DND-41 (cell line): ENCODE measurements at regions not wholly inside any gene's neighbourhood (a gene's known extent, or its start where the extent isn't known, plus 50 kb on each side); places are given as distances from the start of the nearest gene placed in this dataset.

Experiments
- ATAC-seq: fragments of 200-7000 bp; cut with Tn5 transposase; 3 replicates; pipeline ENCODE4 v1.9.1; 2021; ENCODE audit warnings: low read depth; ENCODE audit not compliant: insufficient read depth
- DNase-seq: peaks from one replicate; pipeline ENCODE4 v3.0.0-alpha.2; 2020
- H2AFZ ChIP-seq: 2 replicates; pipeline ENCODE4 v1.6.0; 2012; ENCODE audit warnings: low read depth, low read length
- H3K27ac ChIP-seq: 2 replicates; pipeline ENCODE4 v1.5.1; 2012; ENCODE audit warnings: low read length, inconsistent platforms
- H3K27me3 ChIP-seq: fragments of 200-600 bp; sonication (generic); 2 replicates; pipeline ENCODE4 v1.6.0; 2012; ENCODE audit warnings: low read length, mild to moderate bottlenecking, inconsistent platforms; ENCODE audit not compliant: insufficient read depth, poor library complexity
- H3K36me3 ChIP-seq: 2 replicates; pipeline ENCODE4 v1.5.1; 2012; ENCODE audit warnings: low read length, inconsistent platforms; ENCODE audit not compliant: insufficient read depth
- H3K4me1 ChIP-seq: 2 replicates; pipeline ENCODE4 v1.5.1; 2012; ENCODE audit warnings: mild to moderate bottlenecking, low read length; ENCODE audit not compliant: insufficient read depth
- H3K4me2 ChIP-seq: 2 replicates; pipeline ENCODE4 v1.6.0; 2012; ENCODE audit warnings: mild to moderate bottlenecking, moderate library complexity, low read length, inconsistent platforms; ENCODE audit not compliant: insufficient read depth
- H3K4me3 ChIP-seq, 2 experiments: fragments of 200-600 bp in 1 of 2; shearing (Covaris generic) in 1 of 2; 2 replicates each; pipeline ENCODE4 v1.5.1; 2012 to 2016; ENCODE audit warnings: inconsistent platforms in 2 of 2, low read length in 2 of 2, mild to moderate bottlenecking in 2 of 2, low read depth in 1 of 2, moderate library complexity in 1 of 2
- H3K79me2 ChIP-seq: 2 replicates; pipeline ENCODE4 v1.6.0; 2012; ENCODE audit warnings: low read length, inconsistent platforms; ENCODE audit not compliant: insufficient read depth
- H3K9ac ChIP-seq: 2 replicates; pipeline ENCODE4 v1.6.0; 2012; ENCODE audit warnings: low read depth, mild to moderate bottlenecking, inconsistent platforms, low read length, moderate library complexity
- H3K9me3 ChIP-seq: 2 replicates; pipeline ENCODE4 v1.5.1; 2012; ENCODE audit warnings: low read length, moderate library complexity, mild to moderate bottlenecking, inconsistent platforms; ENCODE audit not compliant: insufficient read depth, severe bottlenecking
- H4K20me1 ChIP-seq: 2 replicates; pipeline ENCODE4 v1.6.0; 2012; ENCODE audit warnings: low read length; ENCODE audit not compliant: insufficient read depth
- CTCF ChIP-seq: IDR thresholded peaks from 2 replicates; pipeline ENCODE4 v1.5.1; 2012; ENCODE audit warnings: borderline replicate concordance, low read length, moderate library complexity, mild to moderate bottlenecking; ENCODE audit not compliant: poor library complexity, severe bottlenecking; ENCODE audit errors: extremely low read depth
- EZH2 ChIP-seq: IDR thresholded peaks from 3 replicates; pipeline ENCODE4 v1.6.1; 2012; ENCODE audit warnings: borderline replicate concordance, low read depth, mild to moderate bottlenecking, moderate library complexity, low read length, inconsistent platforms; ENCODE audit not compliant: severe bottlenecking

- Histone ChIP-seq H3K79me2 (no peaks in the 10 kb centered on the region), H4K20me1 (no peaks in the 10 kb centered on the region), H2AFZ (no peak overlapping the region), H3K4me2 (no peak overlapping the region), H3K4me1 (no peaks in the 10 kb centered on the region), H3K9me3 (no peaks in the 10 kb centered on the region), H3K4me3 (no peak overlapping the region), H3K27me3 (no peaks in the 10 kb centered on the region), H3K36me3 (no peaks in the 10 kb centered on the region), H3K9ac (no peak overlapping the region), H3K27ac (no peak overlapping the region)
- ATAC-seq: no peak
- TF ChIP-seq CTCF (no peak), EZH2 (no peak)
- DNase-seq: no peak
Observed at GRCh38 chrX:139224953-139225665, 305.4 kb upstream of the F9 start.

DNA sequence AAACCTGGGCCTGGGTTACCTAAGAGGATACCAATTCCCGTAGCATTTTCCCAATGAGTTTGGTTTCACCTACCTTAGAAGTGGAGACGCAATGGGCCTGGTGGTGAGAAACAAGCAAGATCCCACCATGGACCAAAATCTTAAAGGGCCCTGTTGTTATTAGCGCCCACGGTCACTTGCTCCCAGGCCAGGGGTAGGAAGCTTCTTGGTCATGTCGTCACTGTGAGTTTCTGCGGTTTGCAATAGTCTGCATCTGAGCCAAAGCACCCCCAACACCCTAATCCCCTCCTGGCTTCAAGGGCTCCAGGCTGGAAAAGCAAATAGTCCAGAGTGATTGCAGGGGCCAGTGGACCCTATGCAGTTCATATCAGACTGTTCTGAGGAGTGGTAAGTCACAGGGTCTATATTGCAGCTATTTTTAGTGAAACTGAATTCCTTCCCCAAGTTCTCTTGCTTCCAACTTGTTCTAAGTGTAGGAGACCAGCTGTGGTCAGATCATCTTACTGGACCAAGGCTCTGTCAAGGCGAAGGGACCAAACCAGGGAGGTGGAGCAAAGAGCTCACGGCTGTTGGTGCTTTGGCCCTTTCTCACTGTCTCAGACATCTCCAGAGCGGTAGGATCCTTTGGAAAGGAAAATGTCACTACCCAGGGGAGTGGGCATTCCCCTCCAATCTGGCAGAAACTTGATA lies 307.9 kb upstream of the F9 start:
- Histone ChIP-seq H3K27ac (no peak overlapping the region), H3K9ac (no peak overlapping the region), H3K4me3 (no peak overlapping the region), H3K4me1 (no peaks in the 10 kb centered on the region), H3K36me3 (no peaks in the 10 kb centered on the region), H4K20me1 (no peaks in the 10 kb centered on the region), H3K79me2 (no peaks in the 10 kb centered on the region), H2AFZ (no peak overlapping the region), H3K9me3 (no peaks in the 10 kb centered on the region), H3K27me3 (no peaks in the 10 kb centered on the region), H3K4me2 (no peak overlapping the region)
- TF ChIP-seq CTCF: no peak
- TF ChIP-seq EZH2: no peak
- DNase-seq (no peak), ATAC-seq (no peak)

DNA sequence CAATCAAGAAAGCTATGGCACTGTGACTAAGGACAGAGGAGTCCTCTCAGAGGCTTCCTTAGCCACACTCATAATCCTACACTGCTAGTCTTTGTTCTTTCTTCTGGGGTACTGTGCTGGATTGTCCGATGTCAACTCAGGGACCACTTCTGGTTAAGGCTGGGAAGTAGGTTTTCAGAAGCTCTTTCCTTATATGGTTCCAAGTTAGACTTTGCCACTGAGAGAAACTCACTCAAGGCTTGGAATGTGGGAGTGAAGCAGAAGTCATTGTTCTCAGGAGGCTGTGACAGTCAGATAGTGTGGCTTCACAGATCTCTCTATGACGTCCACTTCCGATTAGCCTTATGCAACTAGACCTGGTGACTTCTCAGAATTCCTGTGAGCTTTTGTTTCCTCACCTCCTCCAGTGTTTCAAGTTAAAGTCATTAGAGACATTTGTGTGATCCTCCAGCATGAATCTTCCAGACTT lies 317.3 kb upstream of the F9 start:
- no peak for ATAC-seq
- Histone ChIP-seq H3K79me2 (no peaks in the 10 kb centered on the region), H3K27me3 (no peaks in the 10 kb centered on the region), H3K4me2 (no peak overlapping the region), H3K4me3 (no peak overlapping the region), H3K4me1 (no peaks in the 10 kb centered on the region), H2AFZ (no peak overlapping the region), H3K36me3 (no peaks in the 10 kb centered on the region), H3K27ac (no peak overlapping the region), H3K9me3 (no peaks in the 10 kb centered on the region), H3K9ac (no peak overlapping the region), H4K20me1 (no peaks in the 10 kb centered on the region)
- no peak for DNase-seq
- TF ChIP-seq EZH2: no peak
- no peak for TF ChIP-seq CTCF
